ENCODE measurements at regions not wholly inside any gene's neighbourhood (a gene's known extent, or its start where the extent isn't known, plus 50 kb on each side); places are given as distances from the start of the nearest gene placed in this dataset.

DNA sequence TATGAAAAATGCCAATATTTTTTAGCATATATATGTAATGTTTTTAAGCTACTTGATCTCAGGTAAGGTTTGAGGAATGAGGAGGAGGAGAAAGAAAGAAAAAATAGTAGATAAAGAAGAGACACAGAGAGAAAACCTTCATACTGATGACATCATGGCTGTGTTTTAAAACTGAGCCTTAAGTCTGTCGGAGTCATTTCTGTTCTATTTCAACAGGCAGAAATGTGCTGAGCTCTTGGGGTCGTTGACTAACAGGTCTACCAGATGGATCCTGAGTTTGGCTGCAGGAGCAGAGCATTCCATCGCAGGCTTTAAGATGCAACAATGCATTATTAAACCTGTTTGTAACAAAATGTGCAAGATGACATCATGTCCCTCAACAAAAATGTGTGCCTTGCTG is 356.0 kb downstream of the TGFB2 start:
- DNase-seq: no peak
- H3K27me3 Mint-ChIP-seq (ENCODE audit: insufficient read depth): no peaks in the 10 kb centered on the region
- H3K4me3 Mint-ChIP-seq: no peak overlapping the region
- H3K9me3 Mint-ChIP-seq: no peaks in the 10 kb centered on the region
- WGBS, 2 experiments (ENCODE audit: insufficient coverage in 1 of 2, insufficient read length in 1 of 2): 89 to 90% methylated on average over 3 of the region's 3 CpGs
- H3K4me3 ChIP-seq (ENCODE audit: low read length): no peak overlapping the region
- H3K36me3 ChIP-seq (ENCODE audit: control insufficient read depth, insufficient read depth, low read length): no peaks in the 10 kb centered on the region
- no peak overlapping the region for H3K27ac ChIP-seq (ENCODE audit: low read depth, low read length)
- H3K27me3 ChIP-seq (ENCODE audit: control insufficient read depth, insufficient read depth, low read length, poor library complexity, severe bottlenecking): no peaks in the 10 kb centered on the region
- no peak overlapping the region for H3K27ac Mint-ChIP-seq
- H3K36me3 Mint-ChIP-seq (ENCODE audit: low read depth): no peaks in the 10 kb centered on the region
- no peaks in the 10 kb centered on the region for H3K9me3 ChIP-seq (ENCODE audit: control insufficient read depth, low read length)
- no peaks in the 10 kb centered on the region for H3K4me1 ChIP-seq (ENCODE audit: control insufficient read depth, insufficient read depth, low read length)
- no peaks in the 10 kb centered on the region for H3K4me1 Mint-ChIP-seq
- TF ChIP-seq, protein P1, sequence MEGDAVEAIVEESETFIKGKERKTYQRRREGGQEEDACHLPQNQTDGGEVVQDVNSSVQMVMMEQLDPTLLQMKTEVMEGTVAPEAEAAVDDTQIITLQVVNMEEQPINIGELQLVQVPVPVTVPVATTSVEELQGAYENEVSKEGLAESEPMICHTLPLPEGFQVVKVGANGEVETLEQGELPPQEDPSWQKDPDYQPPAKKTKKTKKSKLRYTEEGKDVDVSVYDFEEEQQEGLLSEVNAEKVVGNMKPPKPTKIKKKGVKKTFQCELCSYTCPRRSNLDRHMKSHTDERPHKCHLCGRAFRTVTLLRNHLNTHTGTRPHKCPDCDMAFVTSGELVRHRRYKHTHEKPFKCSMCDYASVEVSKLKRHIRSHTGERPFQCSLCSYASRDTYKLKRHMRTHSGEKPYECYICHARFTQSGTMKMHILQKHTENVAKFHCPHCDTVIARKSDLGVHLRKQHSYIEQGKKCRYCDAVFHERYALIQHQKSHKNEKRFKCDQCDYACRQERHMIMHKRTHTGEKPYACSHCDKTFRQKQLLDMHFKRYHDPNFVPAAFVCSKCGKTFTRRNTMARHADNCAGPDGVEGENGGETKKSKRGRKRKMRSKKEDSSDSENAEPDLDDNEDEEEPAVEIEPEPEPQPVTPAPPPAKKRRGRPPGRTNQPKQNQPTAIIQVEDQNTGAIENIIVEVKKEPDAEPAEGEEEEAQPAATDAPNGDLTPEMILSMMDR (conservative IDR thresholded peaks at IDR 0.05): no peak
- H3K9ac ChIP-seq (ENCODE audit: extremely low read depth, low read length, poor library complexity, severe bottlenecking): no peak overlapping the region

DNA sequence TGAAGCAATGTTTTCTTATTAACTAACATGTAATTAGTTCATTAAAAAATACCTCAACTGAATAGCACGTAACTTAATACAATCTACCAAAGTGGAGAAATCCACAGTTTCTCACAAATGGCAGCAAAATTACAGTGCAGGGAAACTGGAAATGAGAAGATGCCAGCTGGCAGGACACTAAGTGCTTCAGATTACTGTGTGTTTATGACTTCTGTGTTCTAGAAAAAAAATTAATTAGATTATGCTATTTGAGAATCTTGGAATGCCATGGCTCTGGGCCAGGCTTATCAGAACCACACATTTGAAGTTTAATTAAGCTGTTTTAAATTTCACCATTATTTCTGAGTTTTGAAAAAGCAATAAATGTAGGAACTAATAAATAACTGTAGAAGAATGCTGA is 357.6 kb downstream of the TGFB2 start:
- Mint-ChIP-seq H3K27me3 (ENCODE audit: insufficient read depth) (no peaks in the 10 kb centered on the region), H3K27ac (no peak overlapping the region), H3K9me3 (no peaks in the 10 kb centered on the region), H3K36me3 (ENCODE audit: low read depth) (no peaks in the 10 kb centered on the region), H3K4me1 (no peaks in the 10 kb centered on the region), H3K4me3 (no peak overlapping the region)
- no peak for DNase-seq
- H3K27ac ChIP-seq (ENCODE audit: low read depth, low read length): no peak overlapping the region
- WGBS, 2 experiments (ENCODE audit: insufficient coverage in 1 of 2, insufficient read length in 1 of 2): 86% methylated on average over 1 of the region's 1 CpG; no CpG with 5 or more reads in 1 of the 2 experiments
- H3K4me1 ChIP-seq (ENCODE audit: control insufficient read depth, insufficient read depth, low read length): no peaks in the 10 kb centered on the region
- H3K9me3 ChIP-seq (ENCODE audit: control insufficient read depth, low read length): no peaks in the 10 kb centered on the region
- H3K36me3 ChIP-seq (ENCODE audit: control insufficient read depth, insufficient read depth, low read length): no peaks in the 10 kb centered on the region
- H3K27me3 ChIP-seq (ENCODE audit: control insufficient read depth, insufficient read depth, low read length, poor library complexity, severe bottlenecking): no peaks in the 10 kb centered on the region
- TF ChIP-seq, protein P1 (conservative IDR thresholded peaks at IDR 0.05): no peak
- H3K4me3 ChIP-seq (ENCODE audit: low read length): no peak overlapping the region
- no peak overlapping the region for H3K9ac ChIP-seq (ENCODE audit: extremely low read depth, low read length, poor library complexity, severe bottlenecking)

DNA sequence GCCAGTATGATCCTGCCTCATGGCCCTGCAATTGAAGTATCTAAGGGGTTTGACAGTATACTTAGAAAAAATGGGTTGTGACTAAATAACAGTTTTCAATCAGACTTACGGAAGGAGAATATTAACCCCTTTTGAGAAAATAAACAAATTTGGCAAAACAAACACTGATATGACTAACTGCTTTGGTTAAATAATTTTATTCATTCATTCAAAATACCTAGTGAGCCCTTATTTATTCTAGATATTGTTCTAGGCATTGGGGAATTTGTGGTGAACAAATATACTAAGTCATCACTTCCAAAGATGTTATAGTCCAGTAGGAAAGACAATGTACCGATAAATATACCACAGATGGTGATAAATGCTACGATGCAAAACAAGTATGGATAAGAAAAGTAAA is 358.7 kb downstream of the TGFB2 start:
- H3K27ac Mint-ChIP-seq: no peak overlapping the region
- 83 to 100% methylated on average over 1 of the region's 3 CpGs for WGBS, 2 experiments (ENCODE audit: insufficient coverage in 1 of 2, insufficient read length in 1 of 2)
- no peaks in the 10 kb centered on the region for H3K27me3 Mint-ChIP-seq (ENCODE audit: insufficient read depth)
- H3K9ac ChIP-seq (ENCODE audit: extremely low read depth, low read length, poor library complexity, severe bottlenecking): no peak overlapping the region
- H3K4me3 ChIP-seq (ENCODE audit: low read length): no peak overlapping the region
- no peaks in the 10 kb centered on the region for H3K4me1 ChIP-seq (ENCODE audit: control insufficient read depth, insufficient read depth, low read length)
- H3K27me3 ChIP-seq (ENCODE audit: control insufficient read depth, insufficient read depth, low read length, poor library complexity, severe bottlenecking): no peaks in the 10 kb centered on the region
- no peaks in the 10 kb centered on the region for H3K9me3 Mint-ChIP-seq
- no peak for DNase-seq
- H3K4me1 Mint-ChIP-seq: no peaks in the 10 kb centered on the region
- H3K9me3 ChIP-seq (ENCODE audit: control insufficient read depth, low read length): no peaks in the 10 kb centered on the region
- H3K27ac ChIP-seq (ENCODE audit: low read depth, low read length): no peak overlapping the region
- no peaks in the 10 kb centered on the region for H3K36me3 Mint-ChIP-seq (ENCODE audit: low read depth)
- H3K4me3 Mint-ChIP-seq: no peak overlapping the region
- H3K36me3 ChIP-seq (ENCODE audit: control insufficient read depth, insufficient read depth, low read length): no peaks in the 10 kb centered on the region
- TF ChIP-seq, protein P1 (conservative IDR thresholded peaks at IDR 0.05): no peak

All from endodermal cell (in vitro differentiated cells).